ENCODE measurements at regions not wholly inside any gene's neighbourhood (a gene's known extent, or its start where the extent isn't known, plus 50 kb on each side); places are given as distances from the start of the nearest gene placed in this dataset.

GRCh38 chr18:52007105-52007504 is 332.9 kb upstream of the DCC start:
- ChIA-PET CTCF (no interaction called here), POLR2A (no interaction called here)
- H3K4me1 Mint-ChIP-seq, result no peaks in the 10 kb centered on the region

GRCh38 chr18:52008330-52008729 is 331.7 kb upstream of the DCC start:
- CTCF ChIA-PET, result no interaction called here
- no peak overlapping the region for H3K27ac Mint-ChIP-seq
- POLR2A ChIA-PET, result no interaction called here
- no peaks in the 10 kb centered on the region for H3K36me3 Mint-ChIP-seq (ENCODE audit: low read depth)
- no peak overlapping the region for H3K4me3 Mint-ChIP-seq
- peaks cover 3% of the 10 kb centered on the region for H3K9me3 Mint-ChIP-seq
- no peaks in the 10 kb centered on the region for H3K4me1 Mint-ChIP-seq
- H3K27me3 Mint-ChIP-seq, result no peaks in the 10 kb centered on the region
- DNase-seq, result no peak

More at GRCh38 chr18:52007105-52007504, 332.9 kb upstream of the DCC start:
- H3K9me3 Mint-ChIP-seq, result peaks cover 3% of the 10 kb centered on the region
- H3K4me3 Mint-ChIP-seq, result no peak overlapping the region
- H3K36me3 Mint-ChIP-seq (ENCODE audit: low read depth), result no peaks in the 10 kb centered on the region
- no peak overlapping the region for H3K27ac Mint-ChIP-seq
- no peak for DNase-seq
- H3K27me3 Mint-ChIP-seq, result no peaks in the 10 kb centered on the region

- Mint-ChIP-seq H3K9me3 (peaks cover 3% of the 10 kb centered on the region), H3K36me3 (ENCODE audit: low read depth) (no peaks in the 10 kb centered on the region), H3K4me1 (no peaks in the 10 kb centered on the region), H3K27ac (no peak overlapping the region), H3K27me3 (no peaks in the 10 kb centered on the region), H3K4me3 (no peak overlapping the region)
- CTCF ChIA-PET, result no interaction called here
- DNase-seq, result no peak
- POLR2A ChIA-PET, result no interaction called here
These were observed 331.3 kb upstream of the DCC start for GRCh38 chr18:52008736-52009135.

- Mint-ChIP-seq H3K4me1 (no peaks in the 10 kb centered on the region), H3K9me3 (peaks cover under 1% of the 10 kb centered on the region), H3K36me3 (ENCODE audit: low read depth) (no peaks in the 10 kb centered on the region), H3K27ac (no peak overlapping the region), H3K27me3 (no peaks in the 10 kb centered on the region), H3K4me3 (no peak overlapping the region)
- DNase-seq, result no peak
- POLR2A ChIA-PET, result no interaction called here
- CTCF ChIA-PET, result no interaction called here
These were observed 330.0 kb upstream of the DCC start for GRCh38 chr18:52009958-52010357.

GRCh38 chr18:52045946-52046675 is 293.9 kb upstream of the DCC start:
- CTCF ChIA-PET, result interaction anchor here (1.3 kb wide), 1 partner anchor 10 kb away, joined by 4 read pairs; no protein-coding TSS in a partner anchor
- H3K9me3 Mint-ChIP-seq, result peaks cover 2% of the 10 kb centered on the region
- H3K27me3 Mint-ChIP-seq, result no peaks in the 10 kb centered on the region
- no peak for DNase-seq
- H3K4me3 Mint-ChIP-seq, result no peak overlapping the region
- no peak overlapping the region for H3K27ac Mint-ChIP-seq
- H3K4me1 Mint-ChIP-seq, result no peaks in the 10 kb centered on the region
- no peaks in the 10 kb centered on the region for H3K36me3 Mint-ChIP-seq (ENCODE audit: low read depth)
- POLR2A ChIA-PET, result no interaction called here

- Mint-ChIP-seq H3K36me3 (ENCODE audit: low read depth) (no peaks in the 10 kb centered on the region), H3K4me3 (no peak overlapping the region), H3K9me3 (peaks cover 2% of the 10 kb centered on the region), H3K27ac (no peak overlapping the region), H3K27me3 (no peaks in the 10 kb centered on the region), H3K4me1 (no peaks in the 10 kb centered on the region)
- POLR2A ChIA-PET, result no interaction called here
- DNase-seq, result no peak
- CTCF ChIA-PET, result no interaction called here
These were observed 293.2 kb upstream of the DCC start for GRCh38 chr18:52046842-52047241.

GRCh38 chr18:52054324-52054723 is 285.7 kb upstream of the DCC start:
- CTCF ChIA-PET, result no interaction called here
- H3K9me3 Mint-ChIP-seq, result peaks cover 3% of the 10 kb centered on the region
- no peaks in the 10 kb centered on the region for H3K4me1 Mint-ChIP-seq
- H3K4me3 Mint-ChIP-seq, result no peak overlapping the region
- POLR2A ChIA-PET, result no interaction called here
- H3K27me3 Mint-ChIP-seq, result no peaks in the 10 kb centered on the region
- no peak overlapping the region for H3K27ac Mint-ChIP-seq
- DNase-seq, result no peak
- H3K36me3 Mint-ChIP-seq (ENCODE audit: low read depth), result no peaks in the 10 kb centered on the region

GRCh38 chr18:52060607-52061304 is 279.2 kb upstream of the DCC start:
- Mint-ChIP-seq H3K27me3 (no peaks in the 10 kb centered on the region), H3K36me3 (ENCODE audit: low read depth) (no peaks in the 10 kb centered on the region), H3K27ac (no peak overlapping the region), H3K4me1 (no peaks in the 10 kb centered on the region), H3K9me3 (peaks cover 4% of the 10 kb centered on the region), H3K4me3 (no peak overlapping the region)
- ChIA-PET POLR2A (no interaction called here), CTCF (no interaction called here)
- no peak for DNase-seq

- POLR2A ChIA-PET, result no interaction called here
- DNase-seq, result no peak
- Mint-ChIP-seq H3K27me3 (no peaks in the 10 kb centered on the region), H3K4me3 (no peak overlapping the region), H3K36me3 (ENCODE audit: low read depth) (no peaks in the 10 kb centered on the region), H3K4me1 (no peaks in the 10 kb centered on the region), H3K27ac (no peak overlapping the region), H3K9me3 (peaks cover 8% of the 10 kb centered on the region)
- CTCF ChIA-PET, result no interaction called here
These were observed 276.1 kb upstream of the DCC start for GRCh38 chr18:52063923-52064322.

- Mint-ChIP-seq H3K4me3 (no peak overlapping the region), H3K27me3 (no peaks in the 10 kb centered on the region), H3K27ac (no peak overlapping the region), H3K36me3 (ENCODE audit: low read depth) (no peaks in the 10 kb centered on the region), H3K4me1 (no peaks in the 10 kb centered on the region), H3K9me3 (peaks cover 6% of the 10 kb centered on the region)
- ChIA-PET CTCF (no interaction called here), POLR2A (no interaction called here)
- DNase-seq, result no peak
These were observed 270.8 kb upstream of the DCC start for GRCh38 chr18:52069201-52069600.

- Mint-ChIP-seq H3K36me3 (ENCODE audit: low read depth) (no peaks in the 10 kb centered on the region), H3K27ac (no peak overlapping the region), H3K4me3 (no peak overlapping the region), H3K4me1 (no peaks in the 10 kb centered on the region), H3K9me3 (peaks cover 6% of the 10 kb centered on the region), H3K27me3 (no peaks in the 10 kb centered on the region)
- ChIA-PET POLR2A (no interaction called here), CTCF (no interaction called here)
- no peak for DNase-seq
These were observed 269.7 kb upstream of the DCC start for GRCh38 chr18:52070291-52070756.

GRCh38 chr18:52077251-52077983 is 262.6 kb upstream of the DCC start:
- no peaks in the 10 kb centered on the region for H3K4me1 Mint-ChIP-seq
- ChIA-PET POLR2A (no interaction called here), CTCF (no interaction called here)
- DNase-seq, result no peak
- no peaks in the 10 kb centered on the region for H3K27me3 Mint-ChIP-seq
- no peaks in the 10 kb centered on the region for H3K9me3 Mint-ChIP-seq
- no peak overlapping the region for H3K4me3 Mint-ChIP-seq
- H3K27ac Mint-ChIP-seq, result no peak overlapping the region
- H3K36me3 Mint-ChIP-seq (ENCODE audit: low read depth), result no peaks in the 10 kb centered on the region

- ChIA-PET CTCF (no interaction called here), POLR2A (no interaction called here)
- Mint-ChIP-seq H3K36me3 (ENCODE audit: low read depth) (no peaks in the 10 kb centered on the region), H3K27me3 (no peaks in the 10 kb centered on the region), H3K4me3 (no peak overlapping the region), H3K27ac (no peak overlapping the region), H3K9me3 (no peaks in the 10 kb centered on the region), H3K4me1 (no peaks in the 10 kb centered on the region)
- no peak for DNase-seq
These were observed 257.8 kb upstream of the DCC start for GRCh38 chr18:52082246-52082645.

Measured in activated CD4-positive, alpha-beta T cell treated with anti-CD3 and anti-CD28 coated beads, Interleukin-2, amount 10 ng/mL, durations not matched to agents 7 days and 5 days (primary cell).